ENCODE measurements at regions not wholly inside any gene's neighbourhood (a gene's known extent, or its start where the extent isn't known, plus 50 kb on each side); places are given as distances from the start of the nearest gene placed in this dataset.
A peak's percentile ranks its signal among the peaks of the same experiment; 100 is the strongest.

DNA sequence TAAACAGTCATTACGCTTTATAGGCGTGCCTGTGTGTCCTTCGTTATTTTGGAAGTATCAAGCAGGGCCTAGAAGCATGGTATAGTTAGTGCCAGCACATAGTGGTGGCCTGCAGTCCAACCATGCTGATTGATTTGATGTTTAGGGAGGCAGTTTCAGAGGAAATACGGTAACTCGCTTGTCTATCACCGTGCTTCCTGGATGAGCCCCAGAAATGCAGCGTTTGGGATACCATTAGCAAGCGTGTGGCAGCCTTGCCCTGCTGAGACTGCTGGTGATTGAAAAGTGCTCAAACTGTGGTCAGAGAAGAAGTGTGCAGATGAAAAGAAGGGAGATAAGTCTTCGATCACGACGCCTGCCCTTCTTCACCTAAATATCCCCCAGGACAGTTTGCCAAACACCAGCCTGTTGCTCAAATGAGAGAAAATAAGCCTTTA lies 158.4 kb downstream of the CHIC2 start:
- H3K4me3 ChIP-seq (replicated peaks; ENCODE audit: low read depth, low read length), result peak overlapping the region; percentile 34
- no peaks in the 10 kb centered on the region for H3K36me3 ChIP-seq (ENCODE audit: control insufficient read depth, insufficient read depth, low read length)
- H3K27me3 ChIP-seq (replicated peaks; ENCODE audit: control insufficient read depth, insufficient read depth, low read length), result no peaks in the 10 kb centered on the region
- peak; percentile 18 for DNase-seq (ENCODE audit: extremely low read depth, insufficient read length)
- TF ChIP-seq, protein P1, sequence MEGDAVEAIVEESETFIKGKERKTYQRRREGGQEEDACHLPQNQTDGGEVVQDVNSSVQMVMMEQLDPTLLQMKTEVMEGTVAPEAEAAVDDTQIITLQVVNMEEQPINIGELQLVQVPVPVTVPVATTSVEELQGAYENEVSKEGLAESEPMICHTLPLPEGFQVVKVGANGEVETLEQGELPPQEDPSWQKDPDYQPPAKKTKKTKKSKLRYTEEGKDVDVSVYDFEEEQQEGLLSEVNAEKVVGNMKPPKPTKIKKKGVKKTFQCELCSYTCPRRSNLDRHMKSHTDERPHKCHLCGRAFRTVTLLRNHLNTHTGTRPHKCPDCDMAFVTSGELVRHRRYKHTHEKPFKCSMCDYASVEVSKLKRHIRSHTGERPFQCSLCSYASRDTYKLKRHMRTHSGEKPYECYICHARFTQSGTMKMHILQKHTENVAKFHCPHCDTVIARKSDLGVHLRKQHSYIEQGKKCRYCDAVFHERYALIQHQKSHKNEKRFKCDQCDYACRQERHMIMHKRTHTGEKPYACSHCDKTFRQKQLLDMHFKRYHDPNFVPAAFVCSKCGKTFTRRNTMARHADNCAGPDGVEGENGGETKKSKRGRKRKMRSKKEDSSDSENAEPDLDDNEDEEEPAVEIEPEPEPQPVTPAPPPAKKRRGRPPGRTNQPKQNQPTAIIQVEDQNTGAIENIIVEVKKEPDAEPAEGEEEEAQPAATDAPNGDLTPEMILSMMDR (IDR thresholded peaks at IDR 0.05; ENCODE audit: insufficient read depth, low read length, poor library complexity, severe bottlenecking), result no peak

DNA sequence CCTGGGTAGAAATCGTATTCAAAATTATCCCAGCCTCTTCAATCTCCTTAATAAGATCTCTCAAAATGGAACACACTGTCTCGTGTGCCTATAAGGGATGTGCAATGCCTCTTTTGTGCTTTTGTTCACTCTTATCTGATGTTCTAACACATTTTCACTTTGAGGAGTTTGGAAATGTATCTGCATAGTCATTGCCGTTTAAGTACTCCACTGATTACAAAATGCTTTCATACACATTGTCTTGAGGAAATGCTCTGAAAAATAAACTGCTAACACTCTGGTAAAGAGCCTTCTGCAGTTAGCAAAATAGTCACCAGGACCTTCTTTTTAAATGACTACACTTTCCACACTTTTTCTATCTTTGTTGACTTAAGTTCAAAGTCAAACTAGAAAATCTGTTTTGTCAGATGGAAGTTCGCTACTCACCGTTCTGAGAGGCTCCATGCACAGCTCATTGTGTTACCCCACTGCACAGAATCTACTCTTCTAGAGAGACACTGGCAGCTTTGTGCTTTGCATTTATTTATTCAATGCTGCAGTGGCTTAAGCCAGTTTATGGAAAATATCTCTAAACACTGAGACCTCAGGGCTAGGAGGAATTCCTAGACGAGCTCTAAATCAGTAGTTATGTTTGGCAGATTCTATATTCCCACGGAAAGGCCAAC lies 159.0 kb downstream of the CHIC2 start:
- no peaks in the 10 kb centered on the region for H3K36me3 ChIP-seq (ENCODE audit: control insufficient read depth, insufficient read depth, low read length)
- H3K27me3 ChIP-seq (replicated peaks; ENCODE audit: control insufficient read depth, insufficient read depth, low read length), result no peaks in the 10 kb centered on the region
- DNase-seq (ENCODE audit: extremely low read depth, insufficient read length), result no peak
- no peak overlapping the region for H3K4me3 ChIP-seq (replicated peaks; ENCODE audit: low read depth, low read length)
- TF ChIP-seq, protein P1 (IDR thresholded peaks at IDR 0.05; ENCODE audit: insufficient read depth, low read length, poor library complexity, severe bottlenecking), result no peak

DNA sequence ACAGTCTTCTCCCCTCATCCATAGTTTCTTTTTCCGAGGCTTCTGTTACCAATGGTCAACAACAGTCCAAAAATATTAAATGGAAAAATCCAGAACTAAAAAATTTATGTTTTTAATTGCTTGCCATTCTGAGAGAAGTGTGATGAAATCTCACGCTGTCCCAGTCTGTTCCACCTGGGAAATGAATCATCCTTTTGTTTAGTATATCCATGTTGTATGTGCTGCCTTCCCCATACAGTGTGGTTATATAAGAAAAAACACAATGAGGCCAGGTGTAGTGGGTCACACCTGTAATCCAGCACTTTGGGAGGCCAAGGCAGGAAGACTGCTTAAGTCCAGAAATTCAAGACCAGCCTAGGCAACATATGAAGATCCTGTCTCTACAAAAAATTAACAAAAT lies 161.6 kb downstream of the CHIC2 start:
- TF ChIP-seq, protein P1 (IDR thresholded peaks at IDR 0.05; ENCODE audit: insufficient read depth, low read length, poor library complexity, severe bottlenecking), result no peak
- no peaks in the 10 kb centered on the region for H3K27me3 ChIP-seq (replicated peaks; ENCODE audit: control insufficient read depth, insufficient read depth, low read length)
- DNase-seq (ENCODE audit: extremely low read depth, insufficient read length), result no peak
- no peaks in the 10 kb centered on the region for H3K36me3 ChIP-seq (ENCODE audit: control insufficient read depth, insufficient read depth, low read length)
- H3K4me3 ChIP-seq (replicated peaks; ENCODE audit: low read depth, low read length), result no peak overlapping the region

DNA sequence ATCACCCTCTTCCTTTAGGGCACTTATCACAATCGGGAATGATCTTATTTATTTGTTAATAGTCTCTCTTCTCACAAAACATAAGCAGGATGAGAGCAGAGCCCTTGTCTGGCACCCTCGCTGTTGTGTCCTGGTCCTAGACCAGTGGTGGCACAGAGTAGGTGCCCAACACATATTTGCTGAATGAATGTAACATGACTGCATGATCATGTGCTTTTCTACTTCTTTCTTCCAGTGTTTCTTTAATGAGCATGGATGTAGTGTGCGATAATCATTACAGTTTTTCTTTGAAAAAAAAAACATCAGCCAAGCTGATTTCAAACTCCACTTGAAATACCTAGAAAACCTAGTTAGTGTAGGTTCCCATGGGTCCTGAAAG lies 164.1 kb downstream of the CHIC2 start:
- TF ChIP-seq, protein P1 (IDR thresholded peaks at IDR 0.05; ENCODE audit: insufficient read depth, low read length, poor library complexity, severe bottlenecking), result no peak
- H3K36me3 ChIP-seq (ENCODE audit: control insufficient read depth, insufficient read depth, low read length), result no peaks in the 10 kb centered on the region
- no peak overlapping the region for H3K4me3 ChIP-seq (replicated peaks; ENCODE audit: low read depth, low read length)
- DNase-seq (ENCODE audit: extremely low read depth, insufficient read length), result no peak
- no peaks in the 10 kb centered on the region for H3K27me3 ChIP-seq (replicated peaks; ENCODE audit: control insufficient read depth, insufficient read depth, low read length)

DNA sequence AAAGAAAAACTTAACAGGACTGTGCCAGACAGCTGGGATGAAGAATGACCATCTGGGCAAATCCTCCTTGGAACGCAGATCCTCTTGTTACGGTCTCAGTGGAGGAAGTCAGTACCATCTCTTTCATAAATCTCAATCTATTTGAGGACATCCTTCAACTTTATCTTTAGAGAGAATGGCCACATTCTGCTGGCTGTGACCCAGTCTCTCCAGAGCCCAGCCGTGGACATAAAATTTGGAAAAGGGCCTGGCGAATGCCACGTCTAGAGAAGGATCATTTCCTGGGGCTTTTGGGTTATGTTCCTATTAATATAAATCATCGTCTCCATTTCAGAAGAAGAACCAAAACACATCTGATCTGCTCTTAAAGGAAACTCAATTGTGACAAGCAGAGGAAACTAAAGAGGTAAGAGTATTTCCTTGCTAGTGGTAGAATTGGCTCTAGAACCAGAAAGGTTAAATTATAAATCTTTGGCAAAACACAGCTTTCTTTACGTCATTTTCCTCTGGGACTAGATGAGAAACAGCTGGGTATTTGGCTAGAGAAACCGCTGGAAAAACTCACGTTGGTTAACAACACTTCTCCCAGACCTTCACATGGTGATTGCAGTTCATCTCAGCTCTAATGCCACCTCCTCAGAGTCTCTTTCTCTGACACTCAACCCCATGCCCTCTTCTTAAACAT lies 164.7 kb downstream of the CHIC2 start:
- DNase-seq (ENCODE audit: extremely low read depth, insufficient read length), result no peak
- H3K27me3 ChIP-seq (replicated peaks; ENCODE audit: control insufficient read depth, insufficient read depth, low read length), result no peaks in the 10 kb centered on the region
- H3K4me3 ChIP-seq (replicated peaks; ENCODE audit: low read depth, low read length), result no peak overlapping the region
- no peaks in the 10 kb centered on the region for H3K36me3 ChIP-seq (ENCODE audit: control insufficient read depth, insufficient read depth, low read length)
- TF ChIP-seq, protein P1 (IDR thresholded peaks at IDR 0.05; ENCODE audit: insufficient read depth, low read length, poor library complexity, severe bottlenecking), result no peak

Measured in GM06990 (cell line).